RWPE1 (cell line): ENCODE measurements at regions not wholly inside any gene's neighbourhood (a gene's known extent, or its start where the extent isn't known, plus 50 kb on each side); places are given as distances from the start of the nearest gene placed in this dataset.
A peak's percentile ranks its signal among the peaks of the same experiment; 100 is the strongest.

Experiments
- CTCF ChIA-PET: fragments of 350-600 bp; sonication (Branson Sonifier 250); formaldehyde crosslinking; extraction: SDS; loops from one replicate; lab custom pipeline; 2021; lab: Yijun Ruan, JAX
- POLR2A ChIA-PET: fragments of 400-600 bp; formaldehyde crosslinking; extraction: SDS; loops from one replicate; lab custom pipeline; 2020; ENCODE audit warnings: antibody characterized with exemption; ENCODE audit not compliant: low non-redundant PET; lab: Yijun Ruan, JAX
- DNase-seq: peaks from one replicate; pipeline ENCODE4 v3.0.0; 2012; ENCODE audit warnings: low spot score
- H3K27ac ChIP-seq: fragments of 450-650 bp; 2 replicates; pipeline ENCODE4 v1.5.1; 2017
- CTCF ChIP-seq: fragments of 450-650 bp; conservative IDR thresholded peaks from 2 replicates; pipeline ENCODE4 v1.5.1; 2017; ENCODE audit warnings: low read depth, mild to moderate bottlenecking

GRCh38 chr21:17449701-17450100 lies 63.1 kb upstream of the CXADR start:
- POLR2A ChIA-PET = no interaction called here
- CTCF ChIA-PET = no interaction called here
- no peak for DNase-seq
- TF ChIP-seq CTCF = no peak
- H3K27ac ChIP-seq = no peak overlapping the region

DNA sequence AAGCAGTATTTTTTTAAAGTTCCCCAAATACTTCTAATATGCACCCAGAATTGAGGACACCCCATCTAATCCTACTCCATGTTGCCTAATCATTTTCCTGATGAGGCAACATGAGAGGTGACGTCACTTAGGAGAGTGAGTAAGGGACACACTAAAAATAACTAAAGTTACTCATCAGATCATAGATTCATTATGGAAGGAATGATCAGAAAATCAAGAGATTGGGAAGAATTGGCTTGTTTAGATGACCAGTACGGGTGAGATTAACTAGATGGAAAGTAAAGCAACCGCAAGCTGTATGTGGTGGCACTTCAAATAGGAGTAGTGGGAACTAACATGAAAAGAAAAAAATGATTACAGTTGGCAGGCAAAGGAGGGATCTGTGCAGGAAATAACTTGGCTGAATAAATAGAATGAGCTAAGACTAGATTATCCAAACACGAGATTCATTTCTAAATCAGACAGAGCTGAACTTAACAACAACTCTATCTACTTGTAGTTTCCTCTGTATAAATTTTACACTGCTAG lies 61.4 kb upstream of the CXADR start:
- ChIA-PET POLR2A (interaction anchor here (0.7 kb wide), 1 partner anchor 19 kb away, joined by 3 read pairs; no protein-coding TSS in a partner anchor), CTCF (interaction anchor here (0.6 kb wide), 2 partner anchors 40 to 64 kb away, joined by 5 read pairs; no protein-coding TSS in a partner anchor)
- peak overlapping the region; percentile 50; the same call in 1 of the 2 replicates for H3K27ac ChIP-seq
- peak; percentile 67 for DNase-seq
- no peak for TF ChIP-seq CTCF

DNA sequence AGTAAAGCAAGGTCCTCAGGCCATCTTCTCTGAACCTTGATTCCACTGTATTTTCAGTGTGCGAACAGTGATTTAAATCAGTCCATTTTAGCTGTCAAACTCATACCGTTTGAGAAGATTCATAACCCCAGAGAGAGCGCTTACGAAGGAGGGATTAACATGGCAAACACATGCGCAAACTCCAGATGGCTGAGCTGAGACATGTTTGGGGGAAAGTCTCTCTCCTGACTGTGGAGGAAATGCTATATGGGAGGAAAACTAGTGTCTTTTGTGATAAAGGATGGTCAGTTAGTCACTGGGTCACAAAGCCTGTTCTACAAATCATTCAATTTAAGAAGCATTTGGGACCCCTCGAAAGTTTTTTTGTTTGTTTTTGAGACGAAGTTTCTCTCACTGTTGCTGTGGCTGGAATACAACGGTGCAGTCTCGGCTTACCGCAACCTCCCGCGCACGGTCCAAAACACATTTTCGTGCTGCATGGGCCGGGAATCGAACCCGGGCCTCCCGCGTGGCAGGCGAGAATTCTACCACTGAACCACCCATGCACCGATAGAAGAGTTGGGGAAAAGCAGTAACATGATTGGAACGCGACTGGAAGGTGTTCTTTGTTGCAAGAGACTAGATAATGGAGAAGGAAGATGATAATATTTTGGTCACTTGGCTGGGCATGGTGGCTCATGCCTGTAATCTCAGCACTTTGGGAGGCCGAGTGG lies 58.4 kb upstream of the CXADR start:
- CTCF ChIA-PET = interaction anchor here (0.6 kb wide), 1 partner anchor 13 kb away, joined by 3 read pairs; no protein-coding TSS in a partner anchor
- POLR2A ChIA-PET = no interaction called here
- peak overlapping the region; percentile 51 for H3K27ac ChIP-seq

GRCh38 chr21:17455028-17455353 lies 57.9 kb upstream of the CXADR start:
- POLR2A ChIA-PET = no interaction called here
- H3K27ac ChIP-seq = no peak overlapping the region; the same call in 1 of the 2 replicates
- no peak for DNase-seq
- CTCF ChIA-PET = no interaction called here
- TF ChIP-seq CTCF = no peak

More for the DNA sequence above, 58.4 kb upstream of the CXADR start:
- DNase-seq = peak; percentile 49
- no peak for TF ChIP-seq CTCF

GRCh38 chr21:17455451-17455850 lies 57.4 kb upstream of the CXADR start:
- ChIA-PET CTCF (no interaction called here), POLR2A (no interaction called here)
- H3K27ac ChIP-seq = no peak overlapping the region
- no peak for TF ChIP-seq CTCF
- DNase-seq = no peak

DNA sequence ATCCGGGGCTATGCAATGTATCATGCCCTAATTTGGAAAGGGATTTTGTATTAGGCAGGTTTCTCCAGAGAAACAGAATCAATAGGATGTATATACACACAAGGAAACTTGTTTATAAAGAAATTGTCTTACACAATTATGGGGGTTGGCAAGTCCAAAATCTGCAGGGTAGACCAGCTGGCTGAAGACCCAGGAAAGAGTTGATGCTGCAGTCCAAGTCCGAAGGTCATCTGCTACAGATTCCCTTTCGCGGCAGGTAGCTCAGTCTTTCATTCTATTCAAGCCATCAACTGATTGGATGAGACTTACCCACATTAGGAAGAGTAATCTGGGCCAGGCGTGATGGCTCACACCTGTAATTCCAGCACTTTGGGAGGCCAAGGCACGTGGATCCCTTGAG lies 54.6 kb upstream of the CXADR start:
- DNase-seq = no peak

More for the DNA sequence above, 54.6 kb upstream of the CXADR start:
- CTCF ChIA-PET = no interaction called here
- no peak for TF ChIP-seq CTCF
- H3K27ac ChIP-seq = no peak overlapping the region
- POLR2A ChIA-PET = no interaction called here
